ENCODE measurements at regions not wholly inside any gene's neighbourhood (a gene's known extent, or its start where the extent isn't known, plus 50 kb on each side); places are given as distances from the start of the nearest gene placed in this dataset.

GRCh38 chr13:107438251-107438650 lies 777.1 kb downstream of the LIG4 start:
- H3K56ac ChIP-seq (ENCODE audit: insufficient read length, low read depth, low read length), result no peak overlapping the region
- no peak overlapping the region for H3K9ac ChIP-seq (ENCODE audit: extremely low read depth, insufficient read length, low read length)

More at GRCh38 chr13:107438251-107438650, 777.1 kb downstream of the LIG4 start:
- no peak overlapping the region for H3T11ph ChIP-seq (ENCODE audit: low read length)
- H4K91ac ChIP-seq (ENCODE audit: insufficient read length, low read depth, low read length), result no peak overlapping the region
- no peaks in the 10 kb centered on the region for H3K79me2 ChIP-seq (ENCODE audit: insufficient read depth, low read length)
- DNase-seq, result no peak
- no peak overlapping the region for H2BK15ac ChIP-seq (ENCODE audit: low read depth, low read length)
- no peaks in the 10 kb centered on the region for H3K9me3 ChIP-seq (ENCODE audit: control insufficient read depth, low read depth, low read length)
- no peak overlapping the region for H3K4me2 ChIP-seq (ENCODE audit: insufficient read depth, insufficient read length, low read length)
- H3K4me1 Mint-ChIP-seq, result peaks cover 6 to 9% of the 10 kb centered on the region in 2 experiments
- H2BK5ac ChIP-seq (ENCODE audit: insufficient read length, low read length), result no peak overlapping the region
- no peak overlapping the region for H4K8ac ChIP-seq (replicated peaks; ENCODE audit: insufficient read length, low read depth, low read length)
- TF ChIP-seq CTCF (conservative IDR thresholded peaks at IDR 0.05), result no peak
- no peaks in the 10 kb centered on the region for H3K27me3 Mint-ChIP-seq (ENCODE audit: low read depth)
- H3K18ac ChIP-seq (ENCODE audit: insufficient read length, low read depth, low read length), result no peak overlapping the region
- H3K14ac ChIP-seq (ENCODE audit: insufficient read depth, low read length), result no peak overlapping the region
- H2AFZ ChIP-seq (ENCODE audit: low read length), result no peak overlapping the region
- 0 out of 2 replicates have a peak, but pooled peaks cover 2% of the 10 kb centered on the region for H3K4me1 ChIP-seq (ENCODE audit: insufficient read depth, low read length)
- no peak overlapping the region for H3K27ac Mint-ChIP-seq
- H3K9me3 Mint-ChIP-seq, result no peaks in the 10 kb centered on the region
- no peaks in the 10 kb centered on the region for H3K79me1 ChIP-seq (ENCODE audit: insufficient read depth, low read depth, low read length, poor library complexity, severe bottlenecking)
- no peaks in the 10 kb centered on the region for H4K20me1 ChIP-seq (ENCODE audit: control insufficient read depth, insufficient read depth, insufficient read length)
- no peaks in the 10 kb centered on the region for H3K27me3 ChIP-seq (ENCODE audit: insufficient read depth, low read length)
- H3K4me3 Mint-ChIP-seq, result no peak overlapping the region
- H2AK5ac ChIP-seq (ENCODE audit: insufficient read length, low read length), result no peak overlapping the region
- H3K36me3 Mint-ChIP-seq (ENCODE audit: insufficient read depth in 1 of 3, low read depth in 3 of 3), result no peaks in the 10 kb centered on the region; a peak in 1 of 7 replicates
- H2BK120ac ChIP-seq (ENCODE audit: low read depth, low read length, poor library complexity, severe bottlenecking), result no peak overlapping the region
- no peak overlapping the region for H2BK20ac ChIP-seq (ENCODE audit: low read depth, low read length, poor library complexity, severe bottlenecking)
- no peaks in the 10 kb centered on the region for H3K23me2 ChIP-seq (ENCODE audit: insufficient read length, low read depth, low read length, poor library complexity, severe bottlenecking)
- H4K5ac ChIP-seq (ENCODE audit: insufficient read length, low read depth, low read length), result no peak overlapping the region
- no peak overlapping the region for H3K27ac ChIP-seq (ENCODE audit: insufficient read length, low read depth, low read length)
- H3K23ac ChIP-seq (ENCODE audit: insufficient read length, low read depth, low read length), result no peak overlapping the region
- no CpG with 5 or more reads among the region's 1 CpG for WGBS (ENCODE audit: extremely low coverage, insufficient read length, low lambda C conversion rate)
- no peak overlapping the region for H3K4ac ChIP-seq (ENCODE audit: low read depth, low read length)
- H2BK12ac ChIP-seq (ENCODE audit: insufficient read length, low read depth, low read length), result no peak overlapping the region

Measured in H9 (cell line).